Eye (tissue), 1 donor: ENCODE measurements at regions not wholly inside any gene's neighbourhood (a gene's known extent, or its start where the extent isn't known, plus 50 kb on each side); places are given as distances from the start of the nearest gene placed in this dataset.
"Not testable (repeated sequence)": the region's sequence is repeated elsewhere in the genome, so short reads cannot be mapped to it uniquely, and the experiment has no call there.

Experiments
- DNase-seq: peaks from one replicate; pipeline ENCODE4 v3.0.0-alpha.2; 2015

DNA sequence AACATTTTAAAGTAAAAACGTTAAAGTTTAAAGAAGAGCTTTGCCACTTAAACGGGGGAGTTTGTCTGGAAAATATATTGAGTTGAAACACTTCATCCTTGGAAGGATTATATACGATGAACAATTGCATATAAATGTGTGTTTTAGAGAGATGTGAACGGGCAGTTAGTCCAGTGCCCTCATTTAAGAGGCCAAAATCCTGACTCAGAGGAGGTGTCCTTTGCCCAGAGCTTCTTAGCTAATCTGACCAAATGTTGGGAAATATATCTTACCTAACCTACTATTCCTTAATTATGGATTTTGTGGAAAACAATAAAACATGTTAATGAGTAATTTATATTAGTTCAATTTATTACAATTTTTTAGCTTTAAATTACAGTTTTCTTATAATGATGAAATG is 327.2 kb upstream of the DIPK2B start:
- DNase-seq, result no peak

DNA sequence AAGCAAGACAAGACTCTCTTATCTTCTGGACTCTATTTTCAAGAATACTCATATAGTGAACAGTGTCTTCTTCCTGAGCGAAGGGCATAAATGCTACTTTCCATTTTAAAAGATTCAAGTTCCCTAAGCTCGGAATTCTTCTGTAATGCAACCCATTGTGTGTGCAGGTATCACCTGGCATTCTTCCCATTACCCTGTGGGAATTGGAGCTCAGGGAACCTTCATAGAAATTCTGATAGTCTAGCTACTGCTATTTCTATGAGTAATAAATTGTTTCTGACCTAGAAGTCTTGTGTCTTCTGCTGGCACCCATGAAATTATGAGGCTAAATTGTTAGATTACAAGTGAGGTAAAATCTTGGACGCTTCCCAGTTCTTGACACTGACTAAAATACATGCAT is 324.1 kb upstream of the DIPK2B start:
- DNase-seq, result no peak

DNA sequence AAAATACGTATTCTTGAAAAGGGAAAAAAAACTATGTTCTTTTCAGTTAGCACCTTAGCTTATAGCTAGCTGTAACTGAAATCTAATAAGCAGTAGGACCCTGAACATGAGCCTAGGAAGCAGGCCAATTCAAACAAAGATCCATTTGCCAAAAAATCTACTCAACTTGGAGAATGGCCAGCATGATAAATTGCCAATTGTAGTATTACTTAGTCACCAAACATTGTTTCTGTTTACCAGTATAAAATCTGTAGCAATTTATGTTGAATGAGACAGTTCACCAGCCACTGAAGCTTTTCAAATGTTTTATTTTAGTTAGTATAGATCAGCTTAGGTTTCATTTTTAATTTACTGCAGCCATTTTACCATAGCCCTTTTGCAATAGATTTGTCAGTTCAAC is 323.6 kb upstream of the DIPK2B start:
- no peak for DNase-seq

DNA sequence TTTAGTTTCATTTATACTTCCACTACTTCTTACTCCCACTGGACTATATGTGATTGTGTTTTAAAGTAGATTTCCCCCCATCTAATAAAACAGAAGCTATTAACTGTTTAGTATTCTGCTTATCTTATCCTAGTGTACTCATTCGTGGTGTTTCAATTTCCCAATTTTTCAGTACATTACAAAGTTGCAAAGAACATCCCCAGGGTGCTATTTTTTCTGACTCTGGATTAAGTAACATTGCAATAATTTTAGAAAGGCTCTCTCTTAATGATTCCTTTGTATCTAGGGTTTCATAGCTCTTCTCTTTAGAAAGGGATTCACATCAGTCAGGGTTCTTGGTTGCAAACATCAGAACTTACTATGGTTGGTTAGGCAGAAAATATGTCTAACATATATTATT is 317.9 kb upstream of the DIPK2B start:
- DNase-seq, result no peak

DNA sequence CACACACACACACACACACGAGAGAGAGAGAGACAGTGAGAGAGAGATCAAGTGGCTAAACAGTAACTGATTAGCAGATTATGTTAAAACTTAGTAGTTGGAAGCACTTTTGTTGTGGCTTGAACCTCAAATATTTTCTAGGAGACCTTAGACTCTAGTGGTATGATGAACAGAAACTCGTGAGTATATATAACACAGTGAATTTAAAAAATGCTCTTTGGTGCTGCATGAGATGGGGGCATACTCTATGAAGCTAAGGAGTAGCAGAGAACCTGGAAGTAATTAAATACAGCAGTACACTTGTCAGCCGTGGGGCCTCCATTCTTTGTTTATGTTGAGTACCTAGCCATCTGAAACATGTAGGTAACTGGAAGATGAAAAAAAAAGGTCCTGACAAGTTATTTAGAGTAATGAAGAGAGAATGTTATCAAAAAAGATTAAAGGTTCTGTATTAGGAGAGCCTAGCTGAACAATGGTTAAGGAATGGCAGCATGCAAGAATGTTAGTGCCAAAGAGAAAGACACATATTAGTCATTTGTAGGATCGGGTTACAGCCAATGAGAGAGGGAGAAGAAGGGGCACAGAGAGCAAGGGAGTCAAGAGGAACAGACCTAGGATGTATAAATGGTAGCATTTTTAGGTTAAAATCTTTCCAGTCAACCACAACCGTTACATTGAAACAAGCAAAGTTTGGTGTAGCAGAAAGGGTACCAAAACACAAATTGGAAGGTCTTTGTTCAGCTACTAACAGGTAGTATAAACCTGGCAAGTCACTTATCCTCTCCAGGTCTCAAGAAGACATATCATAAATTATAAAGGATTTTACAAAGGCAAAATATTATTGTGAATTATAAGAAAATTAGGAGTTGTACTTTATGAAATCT is 316.7 kb upstream of the DIPK2B start:
- no peak for DNase-seq

DNA sequence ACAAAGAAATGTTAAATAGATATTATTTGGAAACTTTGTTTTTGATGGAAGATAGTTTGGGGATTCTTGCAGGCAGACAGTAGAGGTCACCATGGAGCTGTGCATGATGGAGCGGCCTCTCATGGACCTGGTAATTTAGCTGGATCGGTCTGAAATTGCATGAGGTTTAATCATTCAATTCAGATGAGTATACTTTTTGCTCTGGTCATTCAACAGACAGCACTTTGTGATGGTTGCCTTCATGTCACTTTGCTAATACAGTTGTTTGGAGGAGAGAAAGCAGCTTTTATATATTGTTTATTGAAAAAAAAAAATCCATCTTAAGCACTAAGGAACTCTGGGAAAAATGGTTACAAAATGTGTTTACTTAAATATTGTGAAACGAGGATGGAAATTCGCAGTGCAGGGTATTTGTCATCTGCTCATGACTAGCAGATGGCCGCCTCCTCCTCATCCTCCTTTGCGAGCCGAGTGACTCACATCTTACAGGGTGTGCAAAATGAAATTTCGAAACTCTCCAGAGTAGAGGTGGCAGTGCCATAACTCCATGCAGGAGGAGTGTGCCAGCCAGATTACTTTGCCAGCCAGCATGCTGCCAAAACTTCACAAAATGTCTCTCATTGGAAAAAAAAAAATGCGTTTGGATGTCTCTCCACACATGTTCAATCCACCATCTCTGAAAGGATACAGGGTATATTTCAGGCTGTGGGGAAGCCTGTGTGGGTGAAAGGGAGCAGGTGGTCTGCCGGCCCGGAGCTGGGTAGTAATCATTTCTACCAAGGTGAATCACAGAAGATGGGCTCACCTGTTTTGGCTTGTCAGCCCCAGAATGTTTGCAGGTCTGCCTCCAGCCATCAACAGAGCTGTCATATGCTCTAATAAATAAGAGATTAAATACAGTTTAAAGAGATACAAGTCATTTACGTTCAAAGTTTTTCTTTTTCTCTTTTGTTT is 314.9 kb upstream of the DIPK2B start:
- peak; percentile 62 for DNase-seq

DNA sequence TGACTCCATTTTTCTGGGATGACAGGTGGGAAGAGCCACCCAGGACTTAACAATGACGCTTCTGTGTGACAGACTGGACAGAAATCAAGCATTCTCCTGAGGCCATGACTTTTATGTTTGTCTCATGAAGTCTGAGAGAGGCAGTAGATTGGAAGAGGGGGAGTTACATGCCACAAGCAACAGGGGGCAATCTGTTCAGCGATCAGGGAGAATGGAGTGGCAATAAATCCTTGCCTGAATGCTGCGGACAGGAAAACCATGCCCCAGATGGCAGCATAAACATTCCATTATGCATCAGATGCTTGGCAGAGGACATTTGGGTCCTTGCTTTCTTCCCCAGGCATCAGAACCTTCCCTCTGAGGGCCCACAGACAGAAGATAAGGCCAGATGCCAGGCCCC is 312.4 kb upstream of the DIPK2B start:
- no peak for DNase-seq

DNA sequence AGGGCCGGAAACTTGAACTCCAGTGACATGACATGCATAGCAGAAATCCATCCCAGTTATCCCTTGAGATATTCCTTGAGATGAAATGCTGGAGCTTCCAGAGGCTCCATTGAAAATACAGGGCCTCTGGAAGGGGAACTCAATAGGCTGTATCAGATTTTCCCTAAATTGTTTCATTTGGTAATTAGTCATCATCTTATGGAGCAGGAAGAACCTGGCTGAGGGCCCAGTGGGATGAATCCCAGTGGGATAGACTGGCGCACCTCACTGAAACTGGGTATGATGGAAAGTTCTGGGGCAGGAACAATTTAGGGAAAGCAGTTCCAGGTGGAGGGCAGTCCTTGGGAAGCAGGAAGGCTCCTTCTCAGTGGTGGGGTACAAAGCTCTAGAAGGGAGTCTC is 307.8 kb upstream of the DIPK2B start:
- DNase-seq, result no peak

DNA sequence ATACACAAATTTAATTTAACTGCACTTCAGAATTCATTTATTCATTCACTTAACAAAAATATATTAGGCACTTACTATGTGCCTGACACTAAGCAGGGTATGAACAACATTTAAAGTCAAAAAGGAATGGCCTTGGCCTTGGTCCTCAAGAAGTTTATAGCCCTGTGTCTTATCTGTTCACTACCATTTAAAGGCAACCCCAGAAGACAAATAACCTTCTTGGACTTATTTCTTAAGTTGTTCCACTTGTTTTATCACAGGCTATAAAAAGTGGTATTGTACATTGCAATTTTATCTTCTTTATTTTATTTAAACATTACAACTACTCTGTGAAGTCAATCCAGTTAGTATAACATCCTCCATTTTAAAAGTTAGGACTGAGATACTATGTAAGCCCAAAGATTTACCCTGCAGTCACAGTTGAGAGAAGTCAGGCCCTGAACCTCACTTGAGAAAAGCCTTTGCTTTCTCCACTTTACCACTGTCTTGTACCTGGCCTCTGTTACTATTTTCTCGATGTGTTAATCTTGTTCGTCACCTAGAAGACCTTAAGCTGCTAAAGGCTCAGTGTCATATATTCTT is 305.6 kb upstream of the DIPK2B start:
- DNase-seq, result no peak

DNA sequence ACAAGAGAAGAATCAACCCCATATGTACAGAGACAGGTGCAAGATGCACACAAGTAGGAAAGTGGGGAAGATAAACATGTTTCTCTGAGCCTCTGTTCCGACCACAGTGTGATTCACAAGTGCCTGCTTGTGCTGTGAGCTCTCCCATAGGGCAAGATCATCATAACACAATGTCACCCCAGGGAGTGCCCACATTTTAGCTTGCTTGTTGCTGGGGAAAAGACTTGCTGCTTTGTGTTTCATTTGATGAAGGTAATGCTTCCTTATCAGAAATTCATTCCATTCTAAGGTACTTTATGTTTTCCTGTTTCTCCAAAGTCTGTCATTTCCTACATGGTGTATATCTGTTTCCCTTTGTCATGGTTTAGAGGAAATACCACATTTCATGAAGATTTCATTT is 304.5 kb upstream of the DIPK2B start:
- DNase-seq, result no peak

DNA sequence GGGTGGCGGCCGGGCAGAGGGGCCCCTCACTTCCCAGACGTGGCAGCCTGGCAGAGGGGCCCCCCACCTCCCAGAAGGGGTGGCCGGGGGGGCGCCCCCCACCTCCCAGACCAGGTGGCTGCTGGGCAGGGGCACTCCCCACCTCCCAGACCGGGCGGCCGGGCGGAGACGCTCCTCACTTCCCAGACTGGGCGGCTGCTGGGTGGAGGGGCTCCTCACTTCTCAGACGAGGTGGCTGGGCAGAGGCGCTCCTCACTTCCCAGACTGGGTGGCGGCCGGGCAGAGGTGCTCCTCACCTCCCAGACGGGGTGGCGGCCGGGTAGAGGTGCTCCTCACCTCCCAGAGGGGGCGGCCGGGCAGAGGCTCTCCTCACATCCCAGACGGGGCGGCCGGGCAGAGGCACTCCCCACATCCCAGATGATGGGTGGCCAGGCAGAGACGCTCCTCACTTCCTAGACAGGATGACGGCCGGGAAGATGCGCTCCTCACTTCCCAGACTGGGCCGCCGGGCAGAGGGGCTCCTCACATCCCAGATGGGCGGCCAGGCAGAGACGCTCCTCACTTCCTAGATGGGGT is 303.2 kb upstream of the DIPK2B start:
- DNase-seq, result not testable (repeated sequence)

DNA sequence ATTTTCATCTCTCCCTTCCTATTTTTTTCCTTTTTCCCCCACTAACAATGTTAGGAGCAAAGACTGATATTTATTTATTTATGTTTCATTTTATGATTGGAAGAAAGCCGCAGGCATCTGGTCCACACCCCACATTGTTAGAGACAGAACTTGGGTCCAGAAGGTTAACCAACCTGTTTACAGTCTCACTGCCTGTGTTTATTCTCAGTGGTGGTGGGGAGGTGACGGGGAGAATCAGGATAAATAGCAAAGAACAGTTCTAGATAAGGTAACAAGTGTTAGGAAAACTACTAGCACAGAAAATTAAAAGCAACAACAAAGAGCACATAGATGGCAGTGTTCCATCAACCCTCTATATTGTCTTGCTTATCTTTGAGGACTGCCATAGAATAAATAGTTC is 301.7 kb upstream of the DIPK2B start:
- DNase-seq, result no peak

DNA sequence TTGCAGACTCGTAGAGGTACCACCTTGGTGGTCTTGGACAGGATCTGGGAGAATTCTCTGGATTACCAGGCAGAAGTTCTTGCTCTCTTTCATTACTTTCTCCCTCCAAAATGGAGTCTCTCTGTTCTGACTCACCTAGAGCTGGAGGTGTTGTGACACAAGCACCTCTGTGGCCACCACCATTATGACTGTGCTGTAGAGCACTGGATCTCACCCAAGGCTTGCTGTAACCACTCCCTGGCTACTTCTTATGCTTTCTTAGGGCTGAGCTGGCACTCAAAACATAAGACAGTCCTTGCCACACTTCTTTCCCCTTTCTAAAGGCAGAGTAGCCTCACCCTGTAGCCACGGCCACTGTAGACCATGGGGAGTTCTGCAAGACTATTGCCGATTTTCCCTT is 296.6 kb upstream of the DIPK2B start:
- no peak for DNase-seq

DNA sequence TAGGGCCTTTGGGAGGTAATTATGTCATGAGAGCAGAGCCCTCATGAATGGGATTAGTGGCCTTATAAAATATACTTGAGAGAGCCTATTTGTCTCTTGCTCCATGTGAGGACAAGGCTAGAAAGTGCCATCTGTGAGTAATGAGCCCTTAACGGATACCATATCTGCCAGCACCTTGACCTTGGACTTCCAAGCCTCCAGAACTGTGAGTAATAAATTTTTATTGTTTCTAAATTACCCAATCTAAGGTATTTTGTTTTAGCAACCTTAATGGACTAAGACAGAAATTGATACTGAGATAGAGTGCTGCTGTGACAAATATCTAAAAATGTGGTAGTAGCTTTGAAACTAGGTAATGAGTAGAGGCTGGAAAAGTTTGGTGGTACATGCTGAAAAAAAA is 285.0 kb upstream of the DIPK2B start:
- no peak for DNase-seq

DNA sequence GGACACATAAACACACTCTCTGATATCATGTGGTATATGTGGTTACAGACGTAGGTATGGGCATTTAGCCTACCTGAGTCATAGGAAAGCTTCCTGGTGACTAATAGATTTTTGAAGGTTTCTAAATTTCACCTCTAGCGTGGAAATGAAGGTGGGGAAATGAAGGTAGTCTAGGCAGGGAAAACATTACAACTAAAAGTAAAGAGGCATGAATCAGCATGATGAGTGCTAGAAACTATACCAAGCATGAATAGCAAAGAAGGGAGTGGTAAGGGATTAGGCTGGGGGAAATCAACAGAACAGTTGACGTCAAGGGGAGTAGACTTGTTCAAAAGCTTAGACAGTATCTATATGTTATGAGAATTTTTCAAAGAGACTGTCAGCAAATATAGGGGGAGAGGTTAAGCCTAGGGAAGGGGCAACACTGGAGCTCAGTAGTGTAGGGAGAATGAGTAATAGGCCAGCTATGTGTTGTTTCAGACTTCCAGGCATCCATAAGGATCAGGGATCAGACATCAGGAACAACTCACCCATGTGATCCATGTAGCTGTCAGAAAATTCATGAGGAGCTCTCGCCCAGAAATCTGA is 279.3 kb upstream of the DIPK2B start:
- DNase-seq, result no peak

DNA sequence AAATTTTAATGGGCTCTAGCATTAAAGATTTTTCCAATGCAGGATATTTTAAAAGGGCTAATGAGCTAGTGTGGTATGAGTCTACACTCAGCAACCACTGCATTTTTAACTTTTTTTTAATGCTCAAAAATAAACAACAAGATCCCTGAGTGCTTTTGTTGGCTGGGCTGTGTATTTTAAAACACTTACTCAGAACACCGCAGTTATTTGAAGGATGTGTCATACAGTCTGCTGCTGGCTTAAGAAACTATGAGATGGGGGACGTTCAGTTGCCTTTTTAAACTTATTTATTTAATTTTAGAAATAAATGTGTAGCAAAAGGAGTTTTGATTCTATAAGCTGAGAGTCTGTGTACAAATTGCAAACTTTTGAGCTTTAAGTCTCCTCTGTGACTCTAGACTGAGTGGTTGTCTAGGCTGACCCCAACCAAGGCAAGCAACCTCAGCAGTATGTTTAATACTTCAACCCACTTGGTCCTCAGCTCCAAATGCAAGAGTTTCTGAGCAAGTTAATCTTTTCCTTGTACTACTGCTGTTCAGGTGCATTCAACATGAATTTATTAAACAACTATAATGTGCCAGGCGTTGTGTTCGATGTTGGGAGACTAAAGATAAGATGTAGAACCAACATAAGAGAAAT is 278.6 kb upstream of the DIPK2B start:
- DNase-seq, result no peak

DNA sequence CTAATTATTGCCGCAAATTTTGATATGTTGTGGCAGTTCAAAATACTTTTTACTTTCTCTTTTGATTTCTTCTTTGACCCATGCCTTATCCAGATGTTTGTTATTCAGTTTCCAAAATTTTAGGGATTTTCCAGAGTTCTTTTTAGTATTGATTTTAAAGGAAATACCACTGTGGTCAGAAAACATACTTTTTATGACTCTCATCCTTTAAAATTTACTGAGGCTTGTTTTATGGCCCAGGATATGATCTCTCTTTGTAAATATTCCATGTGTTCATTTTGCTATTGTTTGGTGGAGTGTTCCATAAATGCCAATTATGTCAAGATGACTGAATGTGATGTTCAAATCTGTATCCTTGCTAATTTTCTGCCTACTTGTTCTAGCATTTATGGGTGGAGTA is 272.3 kb upstream of the DIPK2B start:
- no peak for DNase-seq

DNA sequence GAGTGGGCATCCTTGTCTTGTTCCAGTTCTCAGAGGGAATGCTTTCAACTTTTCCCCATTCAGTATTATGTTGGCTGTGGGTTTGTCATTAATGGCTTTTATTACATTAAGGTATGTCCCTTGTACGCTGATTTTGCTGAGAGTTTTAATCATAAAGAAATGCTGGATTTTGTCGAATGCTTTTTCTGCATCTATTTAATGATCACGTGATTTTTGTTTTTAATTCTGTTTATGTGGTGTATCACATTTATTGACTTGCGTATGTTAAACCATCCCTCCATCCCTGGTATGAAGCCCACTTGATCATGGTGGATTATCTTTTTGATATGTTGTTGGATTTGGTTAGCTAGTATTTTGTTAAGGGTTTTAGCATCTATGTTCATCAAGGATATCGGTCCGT is 266.9 kb upstream of the DIPK2B start:
- DNase-seq, result not testable (repeated sequence)

DNA sequence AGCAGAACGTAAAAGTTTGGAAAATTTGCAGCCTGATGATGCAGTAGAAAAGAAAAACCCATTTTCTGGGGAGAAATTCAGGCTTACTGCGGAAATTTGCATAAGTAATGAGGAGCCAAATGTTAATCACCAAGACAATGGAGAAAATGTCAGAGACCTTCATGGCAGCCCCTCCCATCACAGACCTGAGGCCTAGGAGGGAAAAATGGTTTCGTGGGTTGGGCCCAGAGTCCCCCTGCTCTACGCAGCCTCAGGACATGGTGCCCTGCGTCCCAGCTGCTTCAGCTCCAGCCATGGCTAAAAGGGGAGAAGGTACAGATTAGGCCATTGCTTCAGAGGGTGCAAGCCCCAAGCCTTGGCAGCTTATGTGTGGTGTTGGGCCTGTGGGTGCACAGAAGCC is 255.1 kb upstream of the DIPK2B start:
- not testable (repeated sequence) for DNase-seq

DNA sequence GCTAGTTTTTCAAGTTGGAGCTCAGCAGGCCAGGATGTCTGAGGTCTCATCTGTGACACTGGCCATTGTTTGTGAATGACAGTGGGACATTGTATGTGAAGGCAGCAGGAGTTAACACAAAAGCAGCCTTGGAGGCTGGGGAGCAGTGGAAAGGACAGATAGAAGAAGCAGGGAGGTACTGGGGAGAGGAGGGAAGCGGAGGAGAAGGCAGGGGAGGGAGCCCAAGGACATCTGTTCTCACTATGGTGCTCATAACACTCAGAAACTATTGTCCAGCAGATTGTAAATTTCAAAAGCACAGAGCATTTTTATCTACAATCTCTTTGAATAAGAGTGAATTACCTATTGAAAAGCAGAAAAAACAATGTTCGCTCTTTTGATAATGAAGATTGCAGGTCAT is 253.6 kb upstream of the DIPK2B start:
- DNase-seq, result peak; percentile 9

DNA sequence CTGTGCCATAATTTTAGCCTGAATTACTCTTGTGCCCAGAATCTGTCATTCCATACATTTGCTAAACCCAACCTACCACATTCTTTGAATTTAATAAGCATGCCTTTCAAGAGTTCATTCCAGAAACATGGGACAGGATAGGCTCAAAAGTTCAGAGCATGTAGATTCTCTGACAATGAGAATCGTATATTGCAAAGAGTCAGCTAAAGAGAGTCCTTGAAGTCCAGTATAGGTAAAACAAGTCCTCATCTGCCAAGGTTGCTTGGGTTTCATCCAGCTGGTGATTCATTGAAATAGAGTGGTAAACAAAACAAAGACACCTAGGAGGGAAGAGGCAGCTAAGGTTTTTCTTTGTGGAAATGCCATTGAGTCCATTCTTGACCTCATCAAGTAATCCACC is 249.3 kb upstream of the DIPK2B start:
- DNase-seq, result no peak

DNA sequence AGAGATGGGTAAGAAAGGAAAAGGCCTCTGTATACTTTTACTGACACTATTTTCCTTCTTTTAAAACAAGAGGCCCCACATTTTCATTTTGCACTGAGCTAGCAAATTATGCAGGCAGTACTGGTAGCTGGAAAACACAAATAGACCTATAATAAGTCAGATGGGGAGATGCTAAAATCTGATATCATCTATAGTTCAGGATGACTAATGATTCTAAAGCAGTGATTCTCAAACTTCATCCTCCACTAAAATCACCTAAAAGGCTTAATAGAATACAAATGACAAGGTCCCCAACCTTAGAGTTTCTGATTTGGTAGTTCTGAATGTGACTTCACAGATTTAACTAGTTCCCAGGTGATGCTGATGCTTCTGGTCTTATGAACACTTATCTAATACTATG is 247.3 kb upstream of the DIPK2B start:
- no peak for DNase-seq
